ENCODE measurements at regions not wholly inside any gene's neighbourhood (a gene's known extent, or its start where the extent isn't known, plus 50 kb on each side); places are given as distances from the start of the nearest gene placed in this dataset.

DNA sequence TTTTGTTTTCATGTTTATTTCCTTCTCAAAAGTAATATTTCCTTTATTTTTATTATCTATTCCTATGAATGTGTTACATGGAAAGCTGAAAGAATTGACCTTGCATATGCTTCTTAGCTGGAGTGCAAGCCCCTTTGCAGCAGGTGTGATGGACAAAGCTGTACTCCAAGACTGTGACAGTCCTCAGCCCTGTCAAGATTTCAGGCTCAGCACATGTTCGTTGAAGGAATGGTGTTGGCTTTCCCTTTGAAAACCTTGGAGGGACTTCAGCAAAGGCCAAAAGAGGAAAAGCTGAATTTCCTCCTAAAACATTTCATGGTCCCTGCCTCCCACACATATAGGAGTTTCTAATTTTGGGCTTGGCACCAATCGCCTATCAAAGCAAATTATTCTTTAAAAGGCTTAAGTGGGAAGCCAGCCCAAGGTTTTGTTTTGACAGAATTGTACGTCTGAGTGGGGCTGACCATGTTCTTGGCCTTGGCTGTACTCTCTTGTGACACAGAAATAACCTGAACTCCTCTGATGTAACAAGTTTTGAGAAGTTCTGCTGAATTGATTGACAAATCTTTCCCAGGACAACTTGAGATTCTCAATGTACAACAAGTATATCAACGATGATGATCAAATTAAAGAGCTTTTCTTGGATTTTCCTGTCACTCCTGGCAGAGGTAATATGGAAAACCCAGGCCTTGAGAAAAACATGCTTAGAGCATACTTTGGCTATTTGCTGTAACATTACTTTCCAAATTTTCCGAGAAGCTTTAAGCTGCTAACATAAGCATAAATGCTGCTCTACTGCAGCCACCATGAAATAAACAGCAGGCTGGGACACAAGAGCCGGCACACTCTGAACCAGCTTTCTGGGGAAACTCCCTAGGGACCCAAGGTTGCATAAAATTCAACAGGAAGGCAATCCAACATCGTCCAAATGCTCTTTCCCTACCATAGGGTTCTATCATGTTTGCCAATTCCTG lies 135.7 kb upstream of the ZNF648 start:
- Histone ChIP-seq H4K20me1 (replicated peaks; ENCODE audit: control insufficient read depth, insufficient read depth, low read length) (no peaks in the 10 kb centered on the region), H3K9me1 (ENCODE audit: control insufficient read depth, insufficient read depth, low read length) (no peaks in the 10 kb centered on the region), H3K4me3 (no peak overlapping the region), H3K4me1 (replicated peaks in 1 of 2; ENCODE audit: control insufficient read depth in 2 of 2, insufficient read depth in 2 of 2, low read length in 2 of 2) (peaks cover 0 to 14% of the 10 kb centered on the region in 2 experiments; a peak in 4 of 5 replicates), H3K27ac (ENCODE audit: extremely low read depth, low read depth, low read length) (no peak overlapping the region), H3K79me2 (ENCODE audit: control insufficient read depth, insufficient read depth, low read length) (no peaks in the 10 kb centered on the region), H3K4me2 (ENCODE audit: insufficient read depth, low read length) (no peak overlapping the region), H3K27me3 (ENCODE audit: control insufficient read depth in 2 of 2, insufficient read depth in 2 of 2, low read length in 2 of 2) (no peaks in the 10 kb centered on the region), H3K36me3 (ENCODE audit: control insufficient read depth, insufficient read depth, low read length) (no peaks in the 10 kb centered on the region), H2AFZ (ENCODE audit: low read depth, low read length) (no peak overlapping the region), H3K9me3 (replicated peaks; ENCODE audit: control insufficient read depth, insufficient read depth, low read depth, low read length) (no peaks in the 10 kb centered on the region), H3K9ac (ENCODE audit: insufficient read depth in 1 of 2, low read depth in 2 of 2, low read length in 2 of 2) (no peak overlapping the region)
- no peak for DNase-seq (ENCODE audit: extremely low read depth in 1 of 4, low spot score in 3 of 4)
- CTCF ChIA-PET (ENCODE audit: low intra/inter-chr PET ratio) = interaction anchor here (0.6 to 2.2 kb wide), 2 partner anchors 54 to 242 kb away, joined by 4 to 17 read pairs; no protein-coding TSS in a partner anchor
- POLR2A ChIA-PET = interaction anchor here (0.6 to 2.0 kb wide), 13 partner anchors 8 to 195 kb away, joined by 3 to 6 read pairs (median 4); partner anchors contain the start of gene GLUL
- 29% methylated on average over 7 of the region's 7 CpGs for WGBS (ENCODE audit: insufficient coverage, low coverage, missing lambda C conversion rate)
- in situ Hi-C loops (cut with MboI) (no loop called here), intact Hi-C loops (cut with micrococcal nuclease) (no loop called here)
- no peak for ATAC-seq
- no peak for FAIRE-seq
- no TSS peak for BruUV-seq (replicated peaks)
- TF ChIP-seq, protein P1, sequence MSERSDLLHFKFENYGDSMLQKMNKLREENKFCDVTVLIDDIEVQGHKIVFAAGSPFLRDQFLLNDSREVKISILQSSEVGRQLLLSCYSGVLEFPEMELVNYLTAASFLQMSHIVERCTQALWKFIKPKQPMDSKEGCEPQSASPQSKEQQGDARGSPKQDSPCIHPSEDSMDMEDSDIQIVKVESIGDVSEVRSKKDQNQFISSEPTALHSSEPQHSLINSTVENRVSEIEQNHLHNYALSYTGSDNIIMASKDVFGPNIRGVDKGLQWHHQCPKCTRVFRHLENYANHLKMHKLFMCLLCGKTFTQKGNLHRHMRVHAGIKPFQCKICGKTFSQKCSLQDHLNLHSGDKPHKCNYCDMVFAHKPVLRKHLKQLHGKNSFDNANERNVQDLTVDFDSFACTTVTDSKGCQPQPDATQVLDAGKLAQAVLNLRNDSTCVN (CRISPR knock-in tag; IDR thresholded peaks at IDR 0.05) = no peak
- TF ChIP-seq NR1H2 (CRISPR knock-in tag; IDR thresholded peaks at IDR 0.05) (no peak), ZNF644 (tag; IDR thresholded peaks at IDR 0.05; ENCODE audit: low read depth) (no peak), CBX5 (IDR thresholded peaks at IDR 0.05; ENCODE audit: borderline replicate concordance, low read depth) (no peak), SNRNP70 (optimal IDR thresholded peaks at IDR 0.05; ENCODE audit: low read depth, low read length) (no peak), ZBTB1 (CRISPR knock-in tag; IDR thresholded peaks at IDR 0.05; ENCODE audit: borderline replicate concordance, low read depth) (no peak), ZNF212 (CRISPR knock-in tag; IDR thresholded peaks at IDR 0.05) (no peak), ZBTB8A (IDR thresholded peaks at IDR 0.05; ENCODE audit: partially characterized antibody) (no peak), ZNF224 (CRISPR knock-in tag; IDR thresholded peaks at IDR 0.05) (no peak), JUNB (CRISPR knock-in tag; conservative IDR thresholded peaks at IDR 0.05) (no peak), MAFF (IDR thresholded peaks at IDR 0.05; ENCODE audit: low read length) (no peak), GABPB2 (CRISPR knock-in tag; conservative IDR thresholded peaks at IDR 0.05) (no peak), RNF2 (IDR thresholded peaks at IDR 0.05) (no peak)
- TF ChIP-seq, protein P2, sequence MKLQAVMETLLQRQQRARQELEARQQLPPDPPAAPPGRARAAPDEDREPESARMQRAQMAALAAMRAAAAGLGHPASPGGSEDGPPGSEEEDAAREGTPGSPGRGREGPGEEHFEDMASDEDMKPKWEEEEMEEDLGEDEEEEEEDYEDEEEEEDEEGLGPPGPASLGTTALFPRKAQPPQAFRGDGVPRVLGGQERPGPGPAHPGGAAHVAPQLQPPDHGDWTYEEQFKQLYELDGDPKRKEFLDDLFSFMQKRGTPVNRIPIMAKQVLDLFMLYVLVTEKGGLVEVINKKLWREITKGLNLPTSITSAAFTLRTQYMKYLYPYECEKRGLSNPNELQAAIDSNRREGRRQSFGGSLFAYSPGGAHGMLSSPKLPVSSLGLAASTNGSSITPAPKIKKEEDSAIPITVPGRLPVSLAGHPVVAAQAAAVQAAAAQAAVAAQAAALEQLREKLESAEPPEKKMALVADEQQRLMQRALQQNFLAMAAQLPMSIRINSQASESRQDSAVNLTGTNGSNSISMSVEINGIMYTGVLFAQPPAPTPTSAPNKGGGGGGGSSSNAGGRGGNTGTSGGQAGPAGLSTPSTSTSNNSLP (IDR thresholded peaks at IDR 0.05; ENCODE audit: borderline replicate concordance, low read depth, low read length) = no peak
- TF ChIP-seq, protein P3, sequence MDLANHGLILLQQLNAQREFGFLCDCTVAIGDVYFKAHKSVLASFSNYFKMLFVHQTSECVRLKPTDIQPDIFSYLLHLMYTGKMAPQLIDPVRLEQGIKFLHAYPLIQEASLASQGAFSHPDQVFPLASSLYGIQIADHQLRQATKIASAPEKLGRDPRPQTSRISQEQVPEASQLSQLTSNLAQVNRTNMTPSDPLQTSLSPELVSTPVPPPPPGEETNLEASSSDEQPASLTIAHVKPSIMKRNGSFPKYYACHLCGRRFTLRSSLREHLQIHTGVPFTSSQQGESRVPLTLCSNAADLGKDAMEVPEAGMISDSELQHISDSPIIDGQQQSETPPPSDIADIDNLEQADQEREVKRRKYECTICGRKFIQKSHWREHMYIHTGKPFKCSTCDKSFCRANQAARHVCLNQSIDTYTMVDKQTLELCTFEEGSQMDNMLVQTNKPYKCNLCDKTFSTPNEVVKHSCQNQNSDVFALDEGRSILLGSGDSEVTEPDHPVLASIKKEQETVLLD (IDR thresholded peaks at IDR 0.05) = no peak
- TF ChIP-seq, protein P4, sequence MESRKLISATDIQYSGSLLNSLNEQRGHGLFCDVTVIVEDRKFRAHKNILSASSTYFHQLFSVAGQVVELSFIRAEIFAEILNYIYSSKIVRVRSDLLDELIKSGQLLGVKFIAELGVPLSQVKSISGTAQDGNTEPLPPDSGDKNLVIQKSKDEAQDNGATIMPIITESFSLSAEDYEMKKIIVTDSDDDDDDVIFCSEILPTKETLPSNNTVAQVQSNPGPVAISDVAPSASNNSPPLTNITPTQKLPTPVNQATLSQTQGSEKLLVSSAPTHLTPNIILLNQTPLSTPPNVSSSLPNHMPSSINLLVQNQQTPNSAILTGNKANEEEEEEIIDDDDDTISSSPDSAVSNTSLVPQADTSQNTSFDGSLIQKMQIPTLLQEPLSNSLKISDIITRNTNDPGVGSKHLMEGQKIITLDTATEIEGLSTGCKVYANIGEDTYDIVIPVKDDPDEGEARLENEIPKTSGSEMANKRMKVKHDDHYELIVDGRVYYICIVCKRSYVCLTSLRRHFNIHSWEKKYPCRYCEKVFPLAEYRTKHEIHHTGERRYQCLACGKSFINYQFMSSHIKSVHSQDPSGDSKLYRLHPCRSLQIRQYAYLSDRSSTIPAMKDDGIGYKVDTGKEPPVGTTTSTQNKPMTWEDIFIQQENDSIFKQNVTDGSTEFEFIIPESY (CRISPR knock-in tag; IDR thresholded peaks at IDR 0.05) = no peak

Data from K562 (cell line).